H1 (cell line): ENCODE measurements at regions not wholly inside any gene's neighbourhood (a gene's known extent, or its start where the extent isn't known, plus 50 kb on each side); places are given as distances from the start of the nearest gene placed in this dataset.

Experiments used
- CTCF ChIA-PET: fragments of 300-600 bp; sonication (Branson Sonifier 250); formaldehyde crosslinking; loops from one replicate; lab custom pipeline; 2021; ENCODE audit not compliant: partially characterized antibody; lab: Charles Lee
- POLR2A ChIA-PET: fragments of 300-600 bp; sonication (Branson Sonifier 250); formaldehyde crosslinking; loops from one replicate; lab custom pipeline; 2021; ENCODE audit warnings: inconsistent platforms; ENCODE audit not compliant: partially characterized antibody; lab: Charles Lee
- DNase-seq, 2 experiments: peaks; one replicate each; pipeline versions ENCODE4 v3.0.0 to v3.0.0-alpha.2; 2010 to 2022; ENCODE audit warnings: low spot score in 2 of 2, low read depth in 1 of 2, mixed read lengths in 1 of 2
- FAIRE-seq: peaks from 2 replicates; lab custom pipeline; 2011; peaks lifted over from hg19 to GRCh38; lab: Jason Lieb, UNC
- H2AFZ ChIP-seq: 2 replicates; pipeline ENCODE4 v1.8.1; 2012; ENCODE audit warnings: low read length, inconsistent platforms
- H2AK5ac ChIP-seq: 2 replicates; pipeline ENCODE4 v1.6.1; 2013; ENCODE audit warnings: low read depth, low read length
- H2BK120ac ChIP-seq: replicated peaks from 2 replicates; pipeline ENCODE3; 2013; ENCODE audit warnings: low read depth, low read length, inconsistent platforms
- H2BK12ac ChIP-seq: 2 replicates; pipeline ENCODE4 v1.6.1; 2013; ENCODE audit warnings: low read depth, low read length
- H2BK15ac ChIP-seq: 2 replicates; pipeline ENCODE4 v1.6.1; 2013; ENCODE audit warnings: low read length
- H2BK20ac ChIP-seq: 2 replicates; pipeline ENCODE4 v1.6.1; 2013; ENCODE audit warnings: low read length
- H2BK5ac ChIP-seq: 2 replicates; pipeline ENCODE4 v1.6.1; 2013; ENCODE audit warnings: low read depth, low read length
- H3K14ac ChIP-seq: 2 replicates; pipeline ENCODE4 v1.6.1; 2013; ENCODE audit warnings: inconsistent platforms; ENCODE audit not compliant: insufficient read length
- H3K18ac ChIP-seq: 2 replicates; pipeline ENCODE4 v1.6.1; 2013; ENCODE audit warnings: low read length; ENCODE audit errors: extremely low read depth
- H3K23ac ChIP-seq: 2 replicates; pipeline ENCODE4 v1.6.1; 2013; ENCODE audit warnings: inconsistent platforms; ENCODE audit not compliant: insufficient read length
- H3K23me2 ChIP-seq: 2 replicates; pipeline ENCODE4 v1.6.1; 2013; ENCODE audit warnings: low read depth, low read length
- H3K27ac ChIP-seq: 2 replicates; pipeline ENCODE4 v1.6.1; 2011; ENCODE audit warnings: low read depth, low read length, inconsistent platforms
- H3K27me3 ChIP-seq, 4 experiments: replicated peaks in 1 of 4; 1 replicate in 1 of 4; 2 replicates in 3 of 4; pipeline versions ENCODE4 v1.6.1 to v1.8.1; 2011 to 2013; ENCODE audit warnings: low read length in 3 of 4, mild to moderate bottlenecking in 3 of 4, inconsistent platforms in 2 of 4, mixed read lengths in 2 of 4, moderate library complexity in 1 of 4; ENCODE audit not compliant: control insufficient read depth in 3 of 4, insufficient read depth in 3 of 4; ENCODE audit errors: extremely low read depth in 1 of 4
- H3K36me3 ChIP-seq, 4 experiments: 2 replicates each; pipeline versions ENCODE4 v1.6.1 to v1.8.1; 2011 to 2013; ENCODE audit warnings: mild to moderate bottlenecking in 4 of 4, low read length in 3 of 4, moderate library complexity in 2 of 4, control low read depth in 1 of 4, inconsistent platforms in 1 of 4; ENCODE audit not compliant: insufficient read depth in 4 of 4, control insufficient read depth in 2 of 4
- H3K4ac ChIP-seq: replicated peaks from 2 replicates; pipeline ENCODE3; 2013; ENCODE audit warnings: low read length, low read depth, mixed read lengths, inconsistent platforms; ENCODE audit not compliant: insufficient read length
- H3K4me1 ChIP-seq, 4 experiments: replicated peaks in 1 of 4; 1 replicate in 1 of 4; 2 replicates in 3 of 4; pipeline versions ENCODE4 v1.6.1 to v1.8.1; 2011 to 2013; ENCODE audit warnings: low read length in 3 of 4, inconsistent platforms in 2 of 4, mixed read lengths in 1 of 4; ENCODE audit not compliant: insufficient read depth in 4 of 4, control insufficient read depth in 3 of 4
- H3K4me2 ChIP-seq, 2 experiments: 2 replicates each; pipeline versions ENCODE4 v1.6.1 to v1.8.1; 2011 to 2013; ENCODE audit warnings: low read depth in 2 of 2, low read length in 2 of 2, control low read depth in 1 of 2, inconsistent platforms in 1 of 2, mild to moderate bottlenecking in 1 of 2; ENCODE audit not compliant: insufficient read depth in 1 of 2
- H3K4me3 ChIP-seq, 4 experiments: fragments of 200-600, 300-600 bp in 1 of 4; sonication (generic), shearing (Covaris generic), sonication (Bioruptor Twin) in 1 of 4; 2 replicates each; pipeline versions ENCODE4 v1.5.1 to v1.8.1; 2011 to 2016; ENCODE audit warnings: low read length in 4 of 4, low read depth in 3 of 4, control low read depth in 2 of 4, inconsistent platforms in 2 of 4, mild to moderate bottlenecking in 2 of 4, mixed read lengths in 1 of 4, moderate library complexity in 1 of 4; ENCODE audit not compliant: insufficient read depth in 2 of 4; ENCODE audit errors: extremely low read depth in 1 of 4
- H3K56ac ChIP-seq: replicated peaks from 2 replicates; pipeline ENCODE3; 2013; ENCODE audit warnings: low read depth, mild to moderate bottlenecking, mixed read lengths, low read length, inconsistent platforms; ENCODE audit not compliant: insufficient read length
- H3K79me1 ChIP-seq: 2 replicates; pipeline ENCODE4 v1.6.1; 2013; ENCODE audit warnings: low read depth, low read length, control low read depth
- H3K79me2 ChIP-seq, 2 experiments: 2 replicates each; pipeline versions ENCODE4 v1.6.1 to v1.8.1; 2012 to 2013; ENCODE audit warnings: low read length in 2 of 2, mild to moderate bottlenecking in 2 of 2, inconsistent platforms in 1 of 2; ENCODE audit not compliant: insufficient read depth in 2 of 2, control insufficient read depth in 1 of 2
- H3K9ac ChIP-seq, 4 experiments: replicated peaks in 1 of 4; 1 replicate in 1 of 4; 2 replicates in 3 of 4; pipeline versions ENCODE4 v1.6.1 to v1.8.1; 2011 to 2013; ENCODE audit warnings: low read depth in 3 of 4, low read length in 3 of 4, control low read depth in 2 of 4, mild to moderate bottlenecking in 2 of 4, moderate library complexity in 2 of 4, inconsistent platforms in 1 of 4; ENCODE audit errors: extremely low read depth in 1 of 4
- H3K9me3 ChIP-seq, 2 experiments: 2 replicates each; pipeline versions ENCODE4 v1.6.1 to v1.8.1; 2012 to 2013; ENCODE audit warnings: mild to moderate bottlenecking in 2 of 2, moderate library complexity in 2 of 2, control low read depth in 1 of 2, inconsistent platforms in 1 of 2, low read depth in 1 of 2, low read length in 1 of 2, mixed read lengths in 1 of 2; ENCODE audit not compliant: insufficient read depth in 2 of 2
- H4K20me1 ChIP-seq, 2 experiments: replicated peaks in 1 of 2; 2 replicates each; pipeline versions ENCODE3 to v1.8.1; 2011 to 2013; ENCODE audit warnings: inconsistent platforms in 2 of 2, low read length in 2 of 2, mild to moderate bottlenecking in 1 of 2; ENCODE audit not compliant: insufficient read depth in 2 of 2, control insufficient read depth in 1 of 2
- H4K5ac ChIP-seq: 2 replicates; pipeline ENCODE4 v1.6.1; 2013; ENCODE audit warnings: low read length, low read depth, mixed read lengths, inconsistent platforms; ENCODE audit not compliant: insufficient read length
- H4K8ac ChIP-seq: 2 replicates; pipeline ENCODE4 v1.8.0; 2013; ENCODE audit warnings: mild to moderate bottlenecking, moderate library complexity, low read length, inconsistent platforms; ENCODE audit not compliant: insufficient read depth; ENCODE audit errors: extremely low read depth
- H4K91ac ChIP-seq: replicated peaks from 2 replicates; pipeline ENCODE3; 2013; ENCODE audit warnings: low read length, mixed read lengths, inconsistent platforms; ENCODE audit not compliant: insufficient read length
- CHD1 ChIP-seq: IDR thresholded peaks from 2 replicates; pipeline ENCODE4 v1.6.1; 2012; ENCODE audit warnings: low read depth, low read length, improper control_type of control experiment
- EGR1 ChIP-seq: IDR thresholded peaks from 2 replicates; pipeline ENCODE4 v1.6.1; 2011; ENCODE audit warnings: low read depth, low read length, borderline replicate concordance
- GTF2F1 ChIP-seq: IDR thresholded peaks from 2 replicates; pipeline ENCODE4 v1.6.1; 2012; ENCODE audit warnings: low read depth, low read length, improper control_type of control experiment, borderline replicate concordance
- KDM5A ChIP-seq: fragments of 200-600 bp; IDR thresholded peaks from 2 replicates; pipeline ENCODE4 v1.7.1; 2012; ENCODE audit warnings: mild to moderate bottlenecking, low read length, inconsistent platforms, mixed read lengths
- POLR2A ChIP-seq, 2 experiments: IDR thresholded peaks; 1 replicate in 1 of 2; 2 replicates in 1 of 2; pipeline ENCODE4 v1.6.1; 2011; ENCODE audit warnings: low read depth in 2 of 2, low read length in 2 of 2, mild to moderate bottlenecking in 2 of 2; ENCODE audit errors: control extremely low read depth in 1 of 2
- POLR2AphosphoS5 ChIP-seq: IDR thresholded peaks from 2 replicates; pipeline ENCODE4 v1.6.1; 2011; ENCODE audit warnings: low read depth, low read length
- SP1 ChIP-seq: IDR thresholded peaks from 2 replicates; pipeline ENCODE4 v1.6.1; 2011; ENCODE audit warnings: low read depth, low read length
- SP4 ChIP-seq: IDR thresholded peaks from 2 replicates; pipeline ENCODE4 v1.6.1; 2012; ENCODE audit warnings: low read length, inconsistent platforms
- SRF ChIP-seq: IDR thresholded peaks from 2 replicates; pipeline ENCODE4 v1.6.1; 2011; ENCODE audit warnings: mild to moderate bottlenecking, low read depth, low read length, moderate library complexity
- SUZ12 ChIP-seq: fragments of 200-600 bp; sonication (generic); IDR thresholded peaks from 2 replicates; pipeline ENCODE4 v1.6.1; 2012; ENCODE audit warnings: mild to moderate bottlenecking, inconsistent platforms, low read length, moderate library complexity, mixed read lengths
- TBP ChIP-seq: IDR thresholded peaks from 2 replicates; pipeline ENCODE4 v1.6.1; 2011; ENCODE audit warnings: low read depth, low read length, improper control_type of control experiment
- TCF12 ChIP-seq: IDR thresholded peaks from 2 replicates; pipeline ENCODE4 v1.6.1; 2011; ENCODE audit warnings: low read depth, mild to moderate bottlenecking, low read length
- YY1 ChIP-seq: IDR thresholded peaks from 2 replicates; pipeline ENCODE4 v1.6.1; 2011; ENCODE audit warnings: low read depth, mild to moderate bottlenecking, low read length
- WGBS, 2 experiments: shearing (Covaris generic) in 1 of 2; methylation state at CpG; one replicate each; pipeline versions ENCODE4 v1.1.6 to v1.1.7; 2013 to 2015; ENCODE audit warnings: low lambda C conversion rate in 2 of 2, mixed read lengths in 2 of 2, inconsistent platforms in 1 of 2, low coverage in 1 of 2, missing lambda C conversion rate in 1 of 2; ENCODE audit not compliant: insufficient replicate concordance in 2 of 2, insufficient coverage in 1 of 2, insufficient read length in 1 of 2; ENCODE audit errors: extremely low coverage in 1 of 2, missing lambda C conversion rate in 1 of 2; 5-methylcytosine and 5-hydroxymethylcytosine counted together
- TF ChIP-seq, protein P1 (sequence below): IDR thresholded peaks from 2 replicates; pipeline ENCODE4 v1.6.1; 2012; ENCODE audit warnings: inconsistent platforms
- TF ChIP-seq, protein P2 (sequence below): IDR thresholded peaks from 2 replicates; pipeline ENCODE4 v1.6.1; 2012; ENCODE audit warnings: inconsistent platforms

DNA sequence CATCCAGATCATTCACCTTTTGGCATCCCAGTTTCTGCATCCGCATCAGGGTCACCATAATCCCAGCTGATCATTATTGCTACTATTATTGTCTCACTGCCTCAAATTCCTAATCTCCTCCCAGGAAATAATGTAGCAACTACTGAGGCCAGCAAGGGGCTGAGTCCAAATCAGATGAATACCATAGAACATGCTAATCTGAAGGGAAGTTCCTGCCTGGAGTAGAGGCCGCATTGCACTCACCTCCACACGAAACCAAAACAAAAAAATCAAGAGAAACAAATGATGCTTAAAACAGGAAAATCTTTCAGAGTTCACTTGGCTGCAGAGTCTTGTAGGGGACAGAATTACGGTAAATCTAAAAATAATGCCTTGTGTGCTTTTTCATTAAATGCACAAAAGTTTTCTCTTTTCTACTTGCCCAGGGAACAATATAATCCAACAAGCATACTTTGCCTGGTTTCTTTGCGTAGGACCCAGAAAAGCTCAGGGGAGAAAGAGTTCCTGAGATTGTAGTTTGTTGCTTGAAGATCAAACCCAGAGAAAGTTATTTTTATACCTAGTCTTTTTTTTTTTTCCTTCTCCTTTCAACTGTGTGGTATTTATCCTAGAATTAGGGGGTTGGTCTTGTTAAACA, 87.7 kb upstream of the KLF4 start:
- H3K79me1 ChIP-seq, result no peaks in the 10 kb centered on the region
- H3K27ac ChIP-seq, result no peak overlapping the region
- no peak overlapping the region for H3K4ac ChIP-seq
- no peak overlapping the region for H2BK20ac ChIP-seq
- H3K9ac ChIP-seq, result no peak overlapping the region
- H2AK5ac ChIP-seq, result no peak overlapping the region
- 91% methylated on average over 5 of the region's 5 CpGs; no CpG with 5 or more reads in 1 of the 2 experiments for WGBS, 2 experiments
- no peak overlapping the region for H2BK120ac ChIP-seq
- no peaks in the 10 kb centered on the region; the same call in 1 of the 2 replicates for H3K23me2 ChIP-seq
- no peak overlapping the region for H3K23ac ChIP-seq
- no peak overlapping the region for H4K91ac ChIP-seq
- no peak for DNase-seq
- H4K8ac ChIP-seq, result no peak overlapping the region
- H3K36me3 ChIP-seq, result no peaks in the 10 kb centered on the region
- CTCF ChIA-PET, result interaction anchor here (1.3 to 1.5 kb wide), 2 partner anchors 17 to 22 kb away, joined by 3 read pairs; no protein-coding TSS in a partner anchor
- no peak overlapping the region for H2AFZ ChIP-seq
- no peak overlapping the region for H2BK15ac ChIP-seq
- no peak overlapping the region for H2BK12ac ChIP-seq
- no peaks in the 10 kb centered on the region for H4K20me1 ChIP-seq
- H3K14ac ChIP-seq, result no peak overlapping the region
- H4K5ac ChIP-seq, result no peak overlapping the region
- no peak overlapping the region for H3K4me3 ChIP-seq
- H2BK5ac ChIP-seq, result no peak overlapping the region
- H3K4me1 ChIP-seq, result no peaks in the 10 kb centered on the region
- FAIRE-seq, result no peak
- H3K27me3 ChIP-seq, result no peaks in the 10 kb centered on the region
- no peak overlapping the region for H3K56ac ChIP-seq
- H3K9me3 ChIP-seq, result no peaks in the 10 kb centered on the region
- no peak overlapping the region for H3K4me2 ChIP-seq
- no peak overlapping the region for H3K18ac ChIP-seq
- POLR2A ChIA-PET, result no interaction called here
- no peaks in the 10 kb centered on the region for H3K79me2 ChIP-seq
- TF ChIP-seq POLR2AphosphoS5, result no peak
- no peak for TF ChIP-seq EGR1
- TF ChIP-seq SP1, result no peak
- no peak for TF ChIP-seq YY1
- no peak for TF ChIP-seq SRF
- no peak for TF ChIP-seq SUZ12
- TF ChIP-seq TCF12, result no peak
- TF ChIP-seq, protein P1, sequence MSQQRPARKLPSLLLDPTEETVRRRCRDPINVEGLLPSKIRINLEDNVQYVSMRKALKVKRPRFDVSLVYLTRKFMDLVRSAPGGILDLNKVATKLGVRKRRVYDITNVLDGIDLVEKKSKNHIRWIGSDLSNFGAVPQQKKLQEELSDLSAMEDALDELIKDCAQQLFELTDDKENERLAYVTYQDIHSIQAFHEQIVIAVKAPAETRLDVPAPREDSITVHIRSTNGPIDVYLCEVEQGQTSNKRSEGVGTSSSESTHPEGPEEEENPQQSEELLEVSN, result no peak
- TF ChIP-seq, protein P2, sequence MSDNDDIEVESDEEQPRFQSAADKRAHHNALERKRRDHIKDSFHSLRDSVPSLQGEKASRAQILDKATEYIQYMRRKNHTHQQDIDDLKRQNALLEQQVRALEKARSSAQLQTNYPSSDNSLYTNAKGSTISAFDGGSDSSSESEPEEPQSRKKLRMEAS, result no peak
- TF ChIP-seq SP4, result no peak
- no peak for TF ChIP-seq CHD1
- no peak for TF ChIP-seq TBP
- TF ChIP-seq POLR2A (IDR thresholded peaks at IDR 0.05; ENCODE audit: control extremely low read depth in 1 of 2, low read depth in 2 of 2, low read length in 2 of 2), result no peak
- TF ChIP-seq KDM5A, result no peak
- no peak for TF ChIP-seq GTF2F1
